Smooth muscle cell (in vitro differentiated cells): ENCODE measurements at regions not wholly inside any gene's neighbourhood (a gene's known extent, or its start where the extent isn't known, plus 50 kb on each side); places are given as distances from the start of the nearest gene placed in this dataset.

Experiments used
- DNase-seq: peaks from one replicate; lab custom pipeline; 2025; ENCODE audit not compliant: unreplicated experiment; lab: John Stamatoyannopoulos, UW
- H2AFZ ChIP-seq: fragments of 200-600 bp; sonication (generic); 2 replicates; pipeline ENCODE4 v1.6.0; 2016; ENCODE audit warnings: antibody characterized with exemption, low read depth, mild to moderate bottlenecking
- H3F3A ChIP-seq: fragments of 200-600 bp; sonication (generic); 2 replicates; pipeline ENCODE4 v1.6.0; 2017; ENCODE audit warnings: antibody characterized with exemption, low read depth
- H3K27ac ChIP-seq: fragments of 200-600 bp; sonication (generic); 2 replicates; pipeline ENCODE4 v1.5.1; 2016; ENCODE audit warnings: low read depth, mild to moderate bottlenecking
- H3K27me3 ChIP-seq: fragments of 200-600 bp; sonication (generic); 2 replicates; pipeline ENCODE4 v1.6.1; 2016; ENCODE audit warnings: low read depth, mild to moderate bottlenecking
- H3K36me3 ChIP-seq: fragments of 200-600 bp; sonication (generic); 2 replicates; pipeline ENCODE4 v1.5.1; 2016; ENCODE audit warnings: low read depth
- H3K4me1 ChIP-seq: fragments of 200-600 bp; sonication (generic); 2 replicates; pipeline ENCODE4 v1.5.1; 2016; ENCODE audit warnings: low read depth
- H3K4me2 ChIP-seq: fragments of 200-600 bp; sonication (generic); 2 replicates; pipeline ENCODE4 v1.6.0; 2016; ENCODE audit warnings: mild to moderate bottlenecking
- H3K4me3 ChIP-seq: fragments of 200-600 bp; sonication (generic); 2 replicates; pipeline ENCODE4 v1.5.1; 2016; ENCODE audit warnings: mild to moderate bottlenecking
- H3K79me2 ChIP-seq: fragments of 200-600 bp; sonication (generic); 2 replicates; pipeline ENCODE4 v1.6.0; 2016; ENCODE audit warnings: low read depth, mild to moderate bottlenecking
- H3K9ac ChIP-seq: fragments of 200-600 bp; sonication (generic); 2 replicates; pipeline ENCODE4 v1.6.0; 2016; ENCODE audit warnings: low read depth
- H3K9me3 ChIP-seq: fragments of 200-600 bp; sonication (generic); replicated peaks from 2 replicates; pipeline ENCODE4 v1.5.1; 2016; ENCODE audit warnings: low read depth
- H4K20me1 ChIP-seq: fragments of 200-600 bp; sonication (generic); 2 replicates; pipeline ENCODE4 v1.6.0; 2016; ENCODE audit warnings: low read depth
- CTCF ChIP-seq: fragments of 200-600 bp; sonication (generic); IDR thresholded peaks from 2 replicates; pipeline ENCODE4 v1.5.1; 2017; ENCODE audit warnings: borderline replicate concordance, mild to moderate bottlenecking, antibody characterized with exemption; ENCODE audit not compliant: insufficient read depth, poor library complexity, severe bottlenecking
- WGBS: methylation state at CpG from one replicate; pipeline ENCODE4 v1.1.7; 2016; ENCODE audit warnings: low lambda C conversion rate; 5-methylcytosine and 5-hydroxymethylcytosine counted together

GRCh38 chr16:59385959-59386358, 651.8 kb upstream of the GOT2 start:
- no peaks in the 10 kb centered on the region for H3K4me1 ChIP-seq
- H3K9me3 ChIP-seq, result no peaks in the 10 kb centered on the region
- H3F3A ChIP-seq, result no peaks in the 10 kb centered on the region
- TF ChIP-seq CTCF, result no peak
- DNase-seq, result no peak
- H3K4me3 ChIP-seq, result no peak overlapping the region
- WGBS, result 31% methylated on average over 3 of the region's 3 CpGs
- peak overlapping the region; percentile 11 for H3K4me2 ChIP-seq
- H3K36me3 ChIP-seq, result no peaks in the 10 kb centered on the region
- no peak overlapping the region for H3K9ac ChIP-seq
- no peaks in the 10 kb centered on the region for H3K27me3 ChIP-seq
- H2AFZ ChIP-seq, result no peak overlapping the region
- H3K79me2 ChIP-seq, result no peaks in the 10 kb centered on the region
- no peak overlapping the region for H3K27ac ChIP-seq
- H4K20me1 ChIP-seq, result no peaks in the 10 kb centered on the region

GRCh38 chr16:59385491-59385890, 651.4 kb upstream of the GOT2 start:
- H3F3A ChIP-seq, result no peaks in the 10 kb centered on the region
- no peaks in the 10 kb centered on the region for H3K4me1 ChIP-seq
- no peak for DNase-seq
- peak overlapping the region; percentile 11 for H3K4me2 ChIP-seq
- no peak overlapping the region for H3K4me3 ChIP-seq
- no peak overlapping the region for H2AFZ ChIP-seq
- no peaks in the 10 kb centered on the region for H3K9me3 ChIP-seq
- H3K27me3 ChIP-seq, result no peaks in the 10 kb centered on the region
- no peaks in the 10 kb centered on the region for H3K79me2 ChIP-seq
- no peaks in the 10 kb centered on the region for H4K20me1 ChIP-seq
- no peak for TF ChIP-seq CTCF
- WGBS, result 83% methylated on average over 3 of the region's 3 CpGs
- no peak overlapping the region for H3K27ac ChIP-seq
- no peak overlapping the region for H3K9ac ChIP-seq
- H3K36me3 ChIP-seq, result no peaks in the 10 kb centered on the region

- Histone ChIP-seq H3F3A (no peaks in the 10 kb centered on the region), H3K9me3 (no peaks in the 10 kb centered on the region), H3K4me2 (no peak overlapping the region), H3K27ac (no peak overlapping the region), H2AFZ (no peak overlapping the region), H4K20me1 (no peaks in the 10 kb centered on the region), H3K27me3 (no peaks in the 10 kb centered on the region), H3K79me2 (no peaks in the 10 kb centered on the region), H3K9ac (no peak overlapping the region), H3K4me3 (no peak overlapping the region), H3K36me3 (no peaks in the 10 kb centered on the region), H3K4me1 (no peaks in the 10 kb centered on the region)
- TF ChIP-seq CTCF, result no peak
- DNase-seq, result no peak
Measured at GRCh38 chr16:59373632-59374031, 639.5 kb upstream of the GOT2 start.

- WGBS, result 88% methylated on average over 4 of the region's 4 CpGs
- Histone ChIP-seq H3K27me3 (no peaks in the 10 kb centered on the region), H4K20me1 (no peaks in the 10 kb centered on the region), H3K9me3 (no peaks in the 10 kb centered on the region), H3K36me3 (no peaks in the 10 kb centered on the region), H3K4me1 (no peaks in the 10 kb centered on the region), H3K27ac (no peak overlapping the region), H3K79me2 (no peaks in the 10 kb centered on the region), H2AFZ (no peak overlapping the region), H3K4me3 (no peak overlapping the region), H3K9ac (no peak overlapping the region), H3K4me2 (no peak overlapping the region), H3F3A (no peaks in the 10 kb centered on the region)
- TF ChIP-seq CTCF, result no peak
- no peak for DNase-seq
Measured at GRCh38 chr16:59370717-59371116, 636.6 kb upstream of the GOT2 start.
